GM04504 (cell line): ENCODE measurements at regions not wholly inside any gene's neighbourhood (a gene's known extent, or its start where the extent isn't known, plus 50 kb on each side); places are given as distances from the start of the nearest gene placed in this dataset.

Experiments
- DNase-seq: peaks from one replicate; pipeline ENCODE4 v3.0.0-alpha.2; 2012; ENCODE audit warnings: low read depth

DNA sequence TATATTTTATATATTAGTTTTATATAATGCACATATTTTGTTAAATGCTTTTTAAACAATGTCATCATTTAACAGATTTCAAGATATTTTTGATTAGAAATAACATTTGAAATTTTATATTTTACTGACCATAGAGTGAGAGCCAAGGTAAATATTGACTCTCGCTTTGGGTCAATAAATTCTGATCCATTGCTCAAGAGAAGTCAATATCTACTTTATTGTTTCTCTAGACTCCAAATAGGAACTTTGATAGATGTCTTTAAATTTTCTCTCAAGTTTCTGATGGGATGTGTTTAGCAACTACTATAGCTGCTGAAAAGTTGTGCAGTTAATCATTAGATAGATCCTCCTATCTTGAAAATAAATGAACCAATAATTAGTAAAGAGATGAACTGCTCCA lies 61.4 kb upstream of the ATXN7L3B start:
- DNase-seq = no peak

GRCh38 chr12:74481078-74481477 lies 56.6 kb upstream of the ATXN7L3B start:
- no peak for DNase-seq

DNA sequence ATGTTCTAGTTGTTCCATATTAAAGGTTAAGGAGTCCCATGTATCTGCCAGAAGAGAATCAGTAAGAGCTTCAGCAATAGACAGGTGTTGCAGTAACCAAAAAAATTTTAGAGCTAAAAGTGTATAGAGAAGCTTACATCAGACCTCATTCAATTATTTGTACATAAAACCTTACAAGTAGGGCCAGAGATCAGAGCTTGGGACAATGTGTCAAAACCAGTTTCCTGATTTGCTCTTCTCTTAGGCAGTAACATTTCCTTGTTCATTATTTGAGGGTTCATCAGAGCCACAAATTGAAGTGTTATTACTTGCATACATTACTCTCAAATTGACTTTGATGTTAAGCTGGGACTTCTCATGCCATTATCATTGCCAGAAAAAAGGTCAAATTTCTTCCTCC lies 55.5 kb upstream of the ATXN7L3B start:
- DNase-seq = no peak

- no peak for DNase-seq
Observed at GRCh38 chr12:74483057-74483456, 54.6 kb upstream of the ATXN7L3B start.
